Fibroblast of villous mesenchyme (primary cell): ENCODE measurements at regions not wholly inside any gene's neighbourhood (a gene's known extent, or its start where the extent isn't known, plus 50 kb on each side); places are given as distances from the start of the nearest gene placed in this dataset.
A peak's percentile ranks its signal among the peaks of the same experiment; 100 is the strongest.

Experiments
- DNase-seq: peaks from one replicate; pipeline ENCODE4 v3.0.0-alpha.2; 2010; ENCODE audit warnings: low read depth
- H3K4me3 ChIP-seq: 2 replicates; pipeline ENCODE4 v1.5.1; 2011; ENCODE audit warnings: low read depth, mild to moderate bottlenecking, low read length
- CTCF ChIP-seq: IDR thresholded peaks from 2 replicates; pipeline ENCODE4 v1.5.1; 2012; ENCODE audit warnings: low read depth, mild to moderate bottlenecking, low read length; ENCODE audit not compliant: insufficient read depth

DNA sequence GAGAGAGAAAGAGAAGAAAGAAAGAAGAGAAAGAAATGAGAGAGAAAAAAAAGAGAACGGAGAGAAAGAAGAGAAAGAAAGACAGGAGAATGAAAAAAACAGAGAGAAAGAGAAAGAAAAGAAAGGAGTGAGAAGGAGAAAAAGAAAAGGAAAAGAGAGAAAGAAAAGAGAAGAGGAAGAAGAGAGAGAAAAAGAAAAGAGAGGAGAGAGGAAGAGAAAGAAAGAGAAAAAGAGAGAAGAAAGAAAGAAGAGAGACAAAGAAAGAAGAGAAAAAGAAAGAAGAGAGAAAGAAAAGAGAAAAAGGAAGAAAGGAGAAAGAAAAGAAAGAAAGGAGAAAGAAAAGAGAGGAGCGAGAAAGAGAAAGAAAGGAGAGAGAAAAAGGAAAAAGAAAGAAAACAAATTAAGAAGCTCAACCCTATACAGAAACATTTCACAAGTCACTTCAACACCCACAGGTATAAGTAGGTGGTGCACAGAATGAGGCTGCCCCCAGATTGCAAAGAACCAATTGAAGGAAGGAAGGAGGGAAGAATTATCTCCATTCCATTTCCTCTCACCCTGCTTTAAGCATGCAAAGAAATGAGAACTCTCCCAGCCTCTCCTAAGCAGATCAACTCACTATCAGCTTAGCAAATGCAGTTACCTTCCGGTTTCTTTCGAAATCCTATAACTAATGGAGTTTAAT, 98.8 kb upstream of the CACNA1A start:
- no peak for DNase-seq
- H3K4me3 ChIP-seq = no peak overlapping the region
- TF ChIP-seq CTCF = no peak

GRCh38 chr19:13600802-13601201, 94.5 kb upstream of the CACNA1A start:
- no peak for DNase-seq
- H3K4me3 ChIP-seq = no peak overlapping the region
- no peak for TF ChIP-seq CTCF

- DNase-seq = no peak
- TF ChIP-seq CTCF = no peak
- no peak overlapping the region for H3K4me3 ChIP-seq
These were observed 93.8 kb upstream of the CACNA1A start for GRCh38 chr19:13600091-13600490.

DNA sequence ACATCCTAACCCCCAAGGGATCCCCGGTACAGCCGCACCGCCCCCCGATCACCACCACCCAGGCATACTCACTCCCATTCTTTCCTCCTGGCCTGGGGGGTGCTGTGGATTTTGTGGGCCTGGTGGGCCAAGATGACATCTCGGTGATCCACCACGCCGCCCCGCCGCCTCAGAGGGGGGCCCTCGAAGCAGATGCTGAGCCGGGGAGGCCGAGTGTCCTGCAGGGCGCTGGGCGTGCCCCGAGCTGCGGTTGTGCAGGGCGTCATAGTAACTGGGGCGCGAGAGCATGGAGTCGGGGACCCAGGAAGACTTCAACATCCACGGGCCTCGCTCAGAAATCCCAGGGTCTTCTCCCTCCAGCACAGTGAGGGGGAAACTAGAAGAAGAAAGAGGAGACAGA, 93.4 kb upstream of the CACNA1A start:
- no peak for DNase-seq
- TF ChIP-seq CTCF = no peak
- no peak overlapping the region for H3K4me3 ChIP-seq

DNA sequence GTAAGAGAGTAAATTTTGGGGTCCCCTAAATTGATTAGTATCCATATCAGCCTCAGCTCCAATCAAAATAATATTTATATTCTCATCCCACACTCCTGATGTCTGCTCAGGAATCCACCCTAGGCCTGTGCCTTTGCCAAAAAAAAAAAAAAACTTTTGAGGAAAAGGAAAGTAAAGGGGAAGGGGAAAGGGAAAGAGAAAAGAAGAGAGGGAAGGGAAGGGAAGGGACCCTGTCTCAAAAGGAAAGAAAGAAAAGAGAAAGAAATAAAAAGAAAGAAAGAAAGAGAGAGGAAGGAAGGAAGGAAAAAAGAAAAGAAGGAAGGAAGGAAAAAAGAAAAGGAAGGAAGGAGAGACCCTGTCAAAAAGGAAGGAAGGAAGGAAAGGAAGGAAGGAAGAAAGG, 91.8 kb upstream of the CACNA1A start:
- no peak for TF ChIP-seq CTCF
- no peak overlapping the region for H3K4me3 ChIP-seq
- no peak for DNase-seq

- peak; percentile 69 for DNase-seq
- H3K4me3 ChIP-seq = no peak overlapping the region
- TF ChIP-seq CTCF = peak; percentile 65
These were observed 91.4 kb upstream of the CACNA1A start for GRCh38 chr19:13597640-13598039.
